Panc1 (cell line): ENCODE measurements at regions not wholly inside any gene's neighbourhood (a gene's known extent, or its start where the extent isn't known, plus 50 kb on each side); places are given as distances from the start of the nearest gene placed in this dataset.

Experiments used
- ATAC-seq: fragments of 200-7000 bp; cut with Tn5 transposase; 2 replicates; pipeline ENCODE4 v1.9.1; 2020; ENCODE audit warnings: mild to moderate bottlenecking, moderate library complexity
- BruUV-seq: library from RNA; stranded (reverse); fragments of 400-500 nt; replicated peaks from 2 replicates; lab custom pipeline; 2021; lab: Mats Ljungman, UMichigan
- CTCF ChIA-PET: fragments of 300-600 bp; sonication (Branson Sonifier 250); formaldehyde crosslinking; loops from one replicate; lab custom pipeline; 2022; ENCODE audit warnings: antibody characterized with exemption; lab: Charles Lee
- POLR2A ChIA-PET: fragments of 300-600 bp; sonication (Branson Sonifier 250); formaldehyde crosslinking; loops from one replicate; lab custom pipeline; 2022; ENCODE audit warnings: antibody characterized with exemption; lab: Charles Lee
- DNase-seq: peaks from one replicate; pipeline ENCODE4 v3.0.0-alpha.2; 2010; ENCODE audit warnings: low read depth, low spot score
- H3K27ac ChIP-seq: 2 replicates; pipeline ENCODE4 v1.5.1; 2011; ENCODE audit warnings: mild to moderate bottlenecking, low read length, inconsistent platforms
- H3K27me3 ChIP-seq: fragments of 200-500 bp; sonication (Bioruptor generic); 2 replicates; pipeline ENCODE4 v1.6.0; 2014; ENCODE audit warnings: low read length, inconsistent platforms; ENCODE audit not compliant: control insufficient read depth, insufficient read depth
- H3K36me3 ChIP-seq: fragments of 200-500 bp; sonication (Bioruptor generic); 2 replicates; pipeline ENCODE4 v1.5.1; 2014; ENCODE audit warnings: inconsistent platforms, mild to moderate bottlenecking, low read length, moderate library complexity; ENCODE audit not compliant: control insufficient read depth, insufficient read depth
- H3K4me1 ChIP-seq: 2 replicates; pipeline ENCODE4 v1.5.1; 2011; ENCODE audit warnings: inconsistent platforms, mild to moderate bottlenecking, low read length, moderate library complexity; ENCODE audit not compliant: control insufficient read depth, insufficient read depth
- H3K4me3 ChIP-seq, 2 experiments: 2 replicates each; pipeline ENCODE4 v1.5.1; 2011 to 2012; ENCODE audit warnings: low read depth in 2 of 2, low read length in 2 of 2, mild to moderate bottlenecking in 2 of 2, inconsistent platforms in 1 of 2, moderate library complexity in 1 of 2
- H3K9me3 ChIP-seq: fragments of 200-500 bp; sonication (Bioruptor generic); 2 replicates; pipeline ENCODE4 v1.5.1; 2014; ENCODE audit warnings: low read depth, mild to moderate bottlenecking, inconsistent platforms, low read length, moderate library complexity; ENCODE audit not compliant: control insufficient read depth, insufficient read depth
- CTCF ChIP-seq: fragments of 450-650 bp; IDR thresholded peaks from 2 replicates; pipeline ENCODE4 v1.5.1; 2017; ENCODE audit warnings: mild to moderate bottlenecking
- POLR2AphosphoS5 ChIP-seq: IDR thresholded peaks from 2 replicates; pipeline ENCODE4 v1.6.1; 2012; ENCODE audit warnings: mild to moderate bottlenecking, low read depth, low read length, moderate library complexity
- REST ChIP-seq, 2 experiments: IDR thresholded peaks; 2 replicates each; pipeline ENCODE4 v1.6.1; 2011 to 2012; ENCODE audit warnings: low read depth in 2 of 2, control low read depth in 1 of 2, low read length in 1 of 2, mild to moderate bottlenecking in 1 of 2, moderate library complexity in 1 of 2; ENCODE audit not compliant: insufficient read depth in 1 of 2
- SIN3A ChIP-seq: IDR thresholded peaks from 2 replicates; pipeline ENCODE4 v1.6.1; 2012; ENCODE audit warnings: low read depth, mild to moderate bottlenecking, low read length, moderate library complexity, borderline replicate concordance; ENCODE audit not compliant: insufficient read depth
- TCF7L2 ChIP-seq: IDR thresholded peaks from 2 replicates; pipeline ENCODE4 v1.6.1; 2011; ENCODE audit warnings: mild to moderate bottlenecking, low read depth, low read length, inconsistent platforms
- in situ Hi-C: cut with HindIII; loops from 2 replicates; pipeline ENCODE4 v1.10.0; 2016; ENCODE audit warnings: low sequenced_read_pairs, low pct_unique_long_range_greater_than_20kb
- intact Hi-C: fragments of 100-400 bp; cut with micrococcal nuclease; formaldehyde crosslinking; loops from one replicate; pipeline ENCODE4 v1.10.0; 2022; ENCODE audit not compliant: unreplicated experiment

- ATAC-seq: no peak
- TF ChIP-seq CTCF: no peak
- no peak overlapping the region for H3K4me3 ChIP-seq
- no peaks in the 10 kb centered on the region for H3K9me3 ChIP-seq
- BruUV-seq: no TSS peak
- POLR2A ChIA-PET: no interaction called here
- no peaks in the 10 kb centered on the region for H3K36me3 ChIP-seq
- no peak for DNase-seq
- H3K4me1 ChIP-seq: no peaks in the 10 kb centered on the region
- no peak overlapping the region for H3K27ac ChIP-seq
- intact Hi-C loops (no loop called here), in situ Hi-C loops (no loop called here)
- CTCF ChIA-PET: interaction anchor here (0.6 to 0.7 kb wide), 2 partner anchors 36 to 492 kb away, joined by 5 to 12 read pairs; no protein-coding TSS in a partner anchor
- H3K27me3 ChIP-seq: no peaks in the 10 kb centered on the region
Measured at GRCh38 chr12:93322784-93323183, 54.9 kb upstream of the NUDT4 start.

GRCh38 chr12:93323625-93324329, 53.9 kb upstream of the NUDT4 start:
- Histone ChIP-seq H3K9me3 (no peaks in the 10 kb centered on the region), H3K4me3 (no peak overlapping the region), H3K4me1 (no peaks in the 10 kb centered on the region), H3K27ac (no peak overlapping the region), H3K36me3 (no peaks in the 10 kb centered on the region), H3K27me3 (no peaks in the 10 kb centered on the region)
- ChIA-PET POLR2A (no interaction called here), CTCF (no interaction called here)
- intact Hi-C loops: no loop called here
- ATAC-seq: no peak
- TF ChIP-seq REST (IDR thresholded peaks at IDR 0.05; ENCODE audit: insufficient read depth in 1 of 2, low read depth in 2 of 2, low read length in 1 of 2) (no peak), TCF7L2 (no peak), POLR2AphosphoS5 (no peak), CTCF (no peak), SIN3A (no peak)
- DNase-seq: no peak
- in situ Hi-C loops: no loop called here
- no TSS peak for BruUV-seq
